OCI-LY3 (cell line): ENCODE measurements at regions not wholly inside any gene's neighbourhood (a gene's known extent, or its start where the extent isn't known, plus 50 kb on each side); places are given as distances from the start of the nearest gene placed in this dataset.

ENCODE experiments used
- EZH2phosphoT487 ChIP-seq: fragments of 200-600 bp; shearing (Covaris generic); IDR thresholded peaks from 2 replicates; pipeline ENCODE4 v1.6.1; 2018; ENCODE audit warnings: antibody characterized with exemption, mixed run types, low read depth
- TF ChIP-seq, protein P1 (sequence below): fragments of 200-600, 300-600 bp; sonication (generic); IDR thresholded peaks from 2 replicates; pipeline ENCODE4 v1.5.1; 2014; ENCODE audit warnings: antibody characterized with exemption, low read length, low read depth

DNA sequence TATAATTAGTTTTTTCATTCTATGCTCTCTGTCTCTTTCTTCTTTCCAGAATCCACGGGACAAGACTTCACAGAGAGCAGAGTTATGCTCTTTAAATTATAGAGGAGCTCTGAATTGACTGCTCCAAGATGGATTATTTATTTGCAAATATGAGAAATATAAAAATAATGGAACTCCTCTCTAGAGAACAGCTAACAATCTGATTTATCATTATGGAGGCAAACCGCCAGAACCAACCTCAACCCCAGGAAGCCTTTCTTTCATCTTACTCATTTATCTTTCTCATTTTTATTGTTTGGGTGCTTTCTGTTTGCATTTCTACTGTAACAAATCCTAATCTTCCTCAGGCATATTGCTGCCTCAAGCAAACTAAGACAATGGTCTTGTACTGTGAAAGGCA is 216.5 kb downstream of the C12orf50 start:
- TF ChIP-seq, protein P1, sequence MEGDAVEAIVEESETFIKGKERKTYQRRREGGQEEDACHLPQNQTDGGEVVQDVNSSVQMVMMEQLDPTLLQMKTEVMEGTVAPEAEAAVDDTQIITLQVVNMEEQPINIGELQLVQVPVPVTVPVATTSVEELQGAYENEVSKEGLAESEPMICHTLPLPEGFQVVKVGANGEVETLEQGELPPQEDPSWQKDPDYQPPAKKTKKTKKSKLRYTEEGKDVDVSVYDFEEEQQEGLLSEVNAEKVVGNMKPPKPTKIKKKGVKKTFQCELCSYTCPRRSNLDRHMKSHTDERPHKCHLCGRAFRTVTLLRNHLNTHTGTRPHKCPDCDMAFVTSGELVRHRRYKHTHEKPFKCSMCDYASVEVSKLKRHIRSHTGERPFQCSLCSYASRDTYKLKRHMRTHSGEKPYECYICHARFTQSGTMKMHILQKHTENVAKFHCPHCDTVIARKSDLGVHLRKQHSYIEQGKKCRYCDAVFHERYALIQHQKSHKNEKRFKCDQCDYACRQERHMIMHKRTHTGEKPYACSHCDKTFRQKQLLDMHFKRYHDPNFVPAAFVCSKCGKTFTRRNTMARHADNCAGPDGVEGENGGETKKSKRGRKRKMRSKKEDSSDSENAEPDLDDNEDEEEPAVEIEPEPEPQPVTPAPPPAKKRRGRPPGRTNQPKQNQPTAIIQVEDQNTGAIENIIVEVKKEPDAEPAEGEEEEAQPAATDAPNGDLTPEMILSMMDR, result no peak
- no peak for TF ChIP-seq EZH2phosphoT487
